Activated naive CD4-positive, alpha-beta T cell treated with Interleukin-2 at 50 U/mL for 16 hours (primary cell): ENCODE measurements at regions not wholly inside any gene's neighbourhood (a gene's known extent, or its start where the extent isn't known, plus 50 kb on each side); places are given as distances from the start of the nearest gene placed in this dataset.

ENCODE experiments used
- DNase-seq: peaks from one replicate; pipeline ENCODE4 v3.0.0-alpha.2; 2020

DNA sequence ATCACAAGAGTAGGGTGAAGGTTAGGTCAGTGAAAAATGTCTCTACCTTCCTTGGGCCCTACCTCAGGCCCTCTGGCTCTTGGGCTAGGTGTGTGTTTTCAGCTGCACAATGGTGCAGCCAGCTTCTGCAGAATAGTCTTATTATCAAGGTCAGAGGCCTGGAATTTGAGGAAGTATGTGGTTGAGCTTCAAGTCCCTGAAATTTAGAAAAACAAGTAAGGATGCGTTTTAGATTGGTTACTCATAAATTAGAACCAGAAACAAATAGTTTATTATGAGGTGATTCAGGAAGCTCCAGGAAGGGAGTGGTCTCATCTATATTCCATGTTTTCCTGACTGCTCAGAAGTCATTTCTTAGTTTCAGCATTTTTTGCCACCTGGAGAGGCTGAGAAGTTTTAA is 204.2 kb upstream of the CELF4 start:
- DNase-seq = no peak

DNA sequence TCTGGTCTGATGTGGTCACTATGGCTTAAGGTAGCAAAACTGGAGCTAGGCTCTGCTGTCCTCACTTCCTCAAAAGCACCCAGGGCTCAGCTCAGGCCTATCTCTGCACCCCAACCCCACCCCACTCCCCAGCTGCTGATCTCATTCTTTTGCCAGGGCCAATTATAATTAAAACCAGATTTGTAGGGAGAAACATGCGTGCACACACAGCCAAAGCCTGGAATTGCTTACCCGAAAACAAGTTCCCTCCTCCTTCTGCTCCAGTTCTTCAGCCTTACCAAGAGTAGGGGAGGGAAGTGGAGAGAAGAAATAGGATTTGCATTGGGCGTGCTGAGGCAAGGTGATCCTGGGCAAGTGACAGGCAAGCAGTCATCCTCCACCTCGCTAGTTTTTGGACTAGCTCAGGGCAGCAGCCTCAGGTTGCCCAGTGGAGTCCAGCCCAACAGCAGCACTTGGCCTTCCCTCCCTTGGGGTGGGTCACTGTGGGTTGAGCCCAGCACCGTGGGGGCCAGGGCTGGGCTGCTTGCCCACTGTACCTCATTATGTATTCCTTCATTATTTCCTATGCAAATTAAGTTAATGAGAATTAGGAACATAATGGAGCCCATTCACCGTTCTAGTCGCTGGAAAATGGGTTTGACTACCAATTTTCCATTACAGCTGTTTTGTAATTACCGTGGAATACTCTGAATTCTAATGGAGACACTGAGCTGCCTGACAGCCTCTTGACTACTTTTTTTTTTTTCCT is 199.1 kb upstream of the CELF4 start:
- no peak for DNase-seq

DNA sequence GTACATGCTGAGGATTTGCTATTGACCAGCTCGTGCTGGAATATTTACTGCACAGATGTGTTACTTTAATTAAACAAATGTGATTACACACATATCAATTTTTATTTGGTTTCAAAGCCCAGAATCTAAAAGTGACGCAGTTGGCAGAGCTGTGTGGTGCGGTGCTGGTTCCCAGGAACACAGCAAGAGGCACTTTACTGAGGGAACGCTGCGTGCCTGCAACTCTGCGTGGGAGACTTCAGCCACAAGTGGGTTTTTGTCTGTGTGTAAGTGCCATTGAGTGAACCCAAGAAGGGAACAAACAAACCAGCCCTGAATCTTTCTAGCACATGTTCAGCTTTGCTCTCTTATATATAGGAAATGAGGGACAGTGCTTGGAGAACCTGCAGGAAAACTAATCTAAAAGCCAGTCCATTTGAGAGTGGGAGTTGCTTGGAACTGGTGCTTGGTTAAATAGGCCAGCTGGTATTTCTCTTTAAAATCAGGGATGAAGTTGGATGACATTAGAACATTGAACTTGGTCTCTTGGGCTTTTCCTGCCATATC is 196.6 kb upstream of the CELF4 start:
- DNase-seq = no peak

DNA sequence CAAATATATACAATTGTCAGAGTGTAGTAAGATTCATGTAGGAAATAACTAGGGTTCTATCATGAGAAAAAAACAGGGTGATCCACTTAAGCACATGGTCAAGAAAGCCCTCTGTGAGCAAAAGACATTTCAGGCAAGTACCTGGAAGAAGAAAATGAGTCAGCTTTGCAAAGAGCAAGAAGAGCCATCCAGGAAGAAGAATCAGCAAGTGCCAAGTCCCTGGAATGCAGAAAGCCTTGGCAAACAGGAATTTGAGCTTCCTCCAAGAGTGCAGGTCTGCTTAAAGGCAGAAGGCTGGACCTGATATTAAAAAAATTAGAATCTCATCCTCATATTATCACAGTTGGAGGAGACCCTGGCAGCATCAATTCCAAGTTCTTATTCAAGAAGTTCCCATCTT is 188.5 kb upstream of the CELF4 start:
- no peak for DNase-seq

DNA sequence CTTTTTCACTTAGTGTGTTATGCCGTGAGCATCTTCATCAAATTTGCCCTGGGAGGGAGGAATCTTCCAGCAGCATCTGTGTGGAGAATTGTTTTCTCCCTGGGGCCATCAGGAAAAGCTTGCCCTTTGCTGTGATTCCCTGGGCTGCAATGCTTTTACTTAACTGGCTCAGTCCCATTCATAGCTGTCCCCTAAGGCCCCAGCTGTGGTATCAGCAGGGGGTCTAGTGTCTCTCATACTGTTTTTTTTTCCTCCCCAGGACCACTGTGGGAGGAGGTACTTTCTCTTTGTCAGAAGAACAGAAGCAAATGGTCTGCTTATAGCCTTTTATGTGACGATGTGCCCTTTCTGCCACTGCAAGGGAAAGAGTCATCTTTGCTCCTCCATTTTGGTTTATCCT is 176.8 kb upstream of the CELF4 start:
- no peak for DNase-seq

DNA sequence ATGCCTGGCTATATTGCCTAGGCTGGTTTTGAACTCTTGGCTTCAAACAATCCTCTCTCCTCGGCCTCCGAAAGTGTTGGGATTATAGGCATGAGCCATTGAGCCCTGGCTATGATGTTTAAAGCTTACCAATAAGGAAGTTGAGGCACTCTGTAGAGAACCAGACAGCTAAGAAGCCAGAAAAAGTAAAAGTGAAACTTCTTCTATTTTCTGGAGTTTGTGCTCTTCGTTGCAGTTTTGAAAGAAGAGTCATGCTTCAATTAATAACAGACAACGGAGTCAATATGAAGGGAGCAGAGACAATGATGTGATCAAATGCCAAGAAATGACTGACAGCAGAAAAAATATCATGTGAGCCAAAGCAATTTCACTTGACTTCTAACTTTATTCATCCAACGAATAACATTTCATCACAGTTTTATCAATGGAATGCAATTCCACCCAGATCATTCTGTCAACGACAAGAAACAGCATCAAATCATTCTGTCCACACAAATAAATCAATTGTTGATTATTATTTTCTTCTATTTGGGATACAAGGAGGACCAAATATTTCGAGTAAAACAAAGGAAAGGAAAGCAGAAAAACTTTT is 175.5 kb upstream of the CELF4 start:
- no peak for DNase-seq

DNA sequence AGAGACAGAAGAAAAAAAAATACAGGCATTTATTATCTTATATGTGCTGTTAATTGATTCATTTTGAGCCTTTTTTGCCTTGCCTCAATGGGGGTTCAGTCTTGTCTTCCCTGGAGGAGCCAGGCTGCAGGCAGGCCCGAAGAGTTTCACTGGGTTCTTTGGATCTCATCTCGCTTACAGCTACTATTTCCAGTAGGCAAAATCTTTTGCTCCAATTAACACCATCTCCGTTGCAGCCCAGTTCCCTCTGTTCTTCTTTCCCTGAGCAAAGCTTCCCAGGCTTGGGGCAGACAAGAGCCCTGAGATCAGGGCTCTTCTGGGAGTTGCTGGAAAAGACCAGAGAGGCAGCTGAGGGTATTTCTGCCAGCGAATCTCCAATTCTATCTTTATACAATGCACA is 168.8 kb upstream of the CELF4 start:
- no peak for DNase-seq

DNA sequence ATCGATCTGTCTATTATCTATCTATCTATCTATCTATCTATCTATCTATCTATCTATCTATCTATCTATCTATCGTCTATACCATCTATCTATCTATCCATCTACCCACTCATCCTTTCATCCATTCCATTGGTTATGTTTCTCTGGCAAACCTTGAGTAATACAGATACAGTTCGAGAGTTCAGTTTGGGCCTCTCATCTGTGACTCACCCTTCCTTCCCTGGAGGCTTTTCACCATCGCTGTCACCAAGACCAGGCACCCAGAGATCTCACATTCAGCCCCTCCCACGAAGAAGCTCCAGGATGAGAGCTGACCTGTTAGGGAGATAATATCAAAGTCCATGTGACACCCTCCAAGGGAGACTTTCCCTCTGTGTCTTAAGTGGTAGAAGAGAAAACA is 164.1 kb upstream of the CELF4 start:
- DNase-seq = no peak

DNA sequence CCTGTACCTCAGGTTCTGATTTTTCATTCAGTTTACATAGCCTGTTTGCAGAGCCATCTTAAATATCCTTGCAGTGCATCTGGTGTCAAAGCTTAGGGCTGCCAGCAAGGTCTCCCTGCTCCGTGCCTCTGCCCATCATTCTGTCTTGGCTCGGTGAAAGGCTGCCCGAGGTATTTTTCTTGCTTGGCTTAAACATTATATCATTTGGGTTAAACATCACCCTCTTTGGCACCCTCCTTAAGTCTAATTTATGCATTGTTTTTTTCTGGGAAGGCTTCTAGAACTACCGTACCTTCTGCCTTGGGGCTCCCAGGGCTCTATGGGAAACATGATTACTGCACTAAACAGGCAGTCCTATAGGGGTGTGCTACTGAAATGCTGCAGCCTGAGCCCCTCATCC is 158.6 kb upstream of the CELF4 start:
- no peak for DNase-seq

DNA sequence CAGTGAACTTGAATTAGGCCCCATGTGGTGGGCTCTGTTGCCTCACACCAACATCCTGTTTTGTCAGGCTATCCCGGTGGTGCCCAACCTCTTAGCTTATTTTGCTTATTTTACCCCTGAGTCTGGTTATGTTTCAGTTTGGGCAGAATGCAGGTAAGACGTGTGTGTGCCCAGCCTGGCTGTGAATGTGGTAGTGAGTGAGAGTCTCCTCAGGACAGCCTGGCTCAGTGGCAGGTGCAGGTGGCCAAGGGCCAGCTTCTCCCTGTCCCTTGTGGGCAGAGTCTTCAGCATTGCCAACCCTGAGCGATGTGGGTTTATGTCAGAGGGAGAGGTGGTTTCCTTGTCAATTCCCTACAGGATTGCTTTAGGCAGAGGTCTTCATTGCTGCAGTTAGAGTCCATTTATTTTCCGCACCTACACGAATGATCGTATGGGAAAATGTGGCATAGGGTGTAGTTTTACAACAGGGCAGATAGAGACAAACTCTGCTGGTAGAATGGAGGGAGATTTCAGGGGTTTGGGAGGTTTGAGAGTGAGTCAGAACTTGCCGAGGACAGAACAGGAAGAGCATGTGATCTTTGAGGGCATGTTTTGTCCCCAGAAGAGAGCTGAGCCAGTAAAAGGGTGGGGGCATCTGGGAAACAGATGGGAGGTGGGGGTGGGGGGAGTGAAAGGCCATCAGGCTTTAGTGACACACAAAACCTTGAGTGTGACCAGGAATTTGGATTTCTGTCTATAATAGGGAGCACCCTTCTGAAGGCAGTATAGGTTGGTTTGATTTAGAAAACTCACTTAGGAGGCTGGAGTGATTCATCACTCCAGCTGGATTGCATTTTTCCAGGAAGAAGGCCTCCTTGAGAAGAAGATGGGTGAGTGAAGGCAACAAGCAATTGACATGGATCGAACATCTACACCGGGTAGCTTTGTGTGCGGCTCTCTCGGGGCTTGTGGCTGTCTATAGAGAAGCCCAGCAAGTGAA is 156.2 kb upstream of the CELF4 start:
- DNase-seq = no peak

DNA sequence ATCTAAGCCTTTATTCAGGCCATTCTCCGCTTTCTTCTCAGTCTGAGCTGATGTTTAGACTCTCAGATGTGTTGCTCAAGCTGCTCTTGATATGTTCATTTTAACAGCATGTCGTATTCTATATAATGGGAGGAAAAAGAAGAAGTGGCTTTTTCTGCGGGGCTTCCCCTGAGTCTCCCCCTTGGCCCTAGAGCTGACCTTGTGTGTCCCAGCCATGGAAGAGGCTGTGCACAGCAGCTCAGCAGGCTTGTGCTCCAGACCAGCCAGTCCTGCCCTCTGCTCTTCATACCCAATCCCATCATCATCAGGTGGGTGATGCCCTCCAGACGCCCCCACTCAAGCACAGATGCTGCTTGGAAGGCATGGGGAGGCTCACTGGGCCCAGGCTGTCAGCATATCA is 155.1 kb upstream of the CELF4 start:
- no peak for DNase-seq

DNA sequence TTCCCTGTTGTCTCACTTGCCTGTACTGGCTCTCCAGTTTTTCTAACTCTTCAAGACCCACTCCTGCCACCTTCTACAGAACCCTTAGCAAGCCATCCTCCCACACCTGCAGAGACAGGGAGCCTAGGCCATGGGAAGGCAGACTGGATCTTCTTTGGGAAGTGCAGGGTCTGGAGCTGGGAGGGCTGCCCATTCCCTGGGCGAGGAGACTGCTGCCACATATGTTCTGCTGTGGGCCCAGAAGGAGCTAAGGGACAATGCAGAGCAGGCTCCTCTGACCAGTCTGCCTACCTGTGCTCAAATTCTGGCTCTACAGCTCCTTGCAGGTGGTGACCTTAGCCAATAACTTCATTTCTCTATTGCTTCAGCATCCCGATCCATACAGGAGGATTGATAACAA is 152.1 kb upstream of the CELF4 start:
- no peak for DNase-seq

DNA sequence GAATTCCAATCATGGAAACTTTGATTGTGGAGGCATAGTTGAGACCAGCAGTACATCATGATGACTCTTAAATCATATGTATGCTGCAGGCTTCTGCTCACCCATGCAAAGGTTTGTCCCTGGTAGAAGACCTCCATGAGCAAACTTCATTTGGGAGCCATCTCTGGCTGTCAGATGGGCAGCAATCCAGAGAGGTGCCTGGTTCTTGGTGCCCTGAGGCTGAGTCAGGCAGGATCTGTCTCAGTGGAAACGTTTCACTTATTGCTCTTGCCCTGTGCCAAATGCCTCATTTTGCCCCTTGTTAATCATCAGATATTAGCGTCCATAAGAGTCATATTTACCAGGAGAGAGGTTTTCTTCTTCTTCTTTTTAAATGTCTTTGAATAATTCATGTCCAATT is 151.5 kb upstream of the CELF4 start:
- no peak for DNase-seq

DNA sequence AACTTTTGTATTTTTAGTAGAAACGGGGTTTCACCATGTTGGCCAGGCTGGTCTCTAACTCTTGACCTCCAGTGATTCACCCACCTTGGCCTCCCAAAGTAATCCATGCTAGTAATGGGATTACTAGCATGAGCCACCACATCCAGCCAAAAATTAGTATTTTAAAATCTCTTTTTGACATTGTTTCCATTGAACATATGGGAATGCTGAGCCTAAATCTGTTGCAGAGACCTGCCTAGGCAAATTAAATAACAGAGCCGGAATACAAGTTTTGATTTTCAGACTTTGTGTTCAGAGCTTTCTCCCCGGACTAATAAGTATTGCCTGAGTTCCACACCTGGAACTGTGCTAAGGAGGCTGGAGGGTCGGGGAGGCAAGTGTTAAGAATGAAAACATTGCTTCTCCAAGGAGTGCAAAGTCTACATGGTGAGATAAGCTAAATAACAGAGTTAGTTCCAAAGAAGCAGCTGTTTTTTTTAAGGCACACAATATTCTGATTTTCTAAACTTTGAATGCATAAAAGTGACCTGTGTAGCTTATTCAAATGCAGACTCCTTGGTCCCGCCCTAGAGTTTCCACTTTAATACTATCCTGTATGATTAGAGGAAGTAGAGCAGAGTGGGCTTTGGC is 150.6 kb upstream of the CELF4 start:
- DNase-seq = no peak

DNA sequence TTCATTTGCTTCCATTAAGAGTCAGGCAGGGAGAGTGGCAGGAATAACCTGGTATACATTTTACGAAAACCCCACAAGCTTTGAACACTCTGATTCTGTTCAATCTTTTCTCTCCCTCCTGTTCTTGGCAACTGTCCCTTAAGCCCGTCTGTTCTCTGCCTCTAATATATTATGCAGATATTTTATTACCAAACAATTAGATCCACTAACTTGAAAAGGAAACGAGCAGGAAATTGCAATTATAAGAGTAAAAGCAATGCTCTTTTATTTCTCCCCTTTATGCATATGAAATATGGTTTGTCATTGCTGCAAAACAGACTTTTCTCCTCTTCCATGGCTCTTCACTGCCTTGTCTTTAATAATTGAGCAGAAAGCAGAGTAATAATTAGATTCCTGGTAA is 149.1 kb upstream of the CELF4 start:
- no peak for DNase-seq

DNA sequence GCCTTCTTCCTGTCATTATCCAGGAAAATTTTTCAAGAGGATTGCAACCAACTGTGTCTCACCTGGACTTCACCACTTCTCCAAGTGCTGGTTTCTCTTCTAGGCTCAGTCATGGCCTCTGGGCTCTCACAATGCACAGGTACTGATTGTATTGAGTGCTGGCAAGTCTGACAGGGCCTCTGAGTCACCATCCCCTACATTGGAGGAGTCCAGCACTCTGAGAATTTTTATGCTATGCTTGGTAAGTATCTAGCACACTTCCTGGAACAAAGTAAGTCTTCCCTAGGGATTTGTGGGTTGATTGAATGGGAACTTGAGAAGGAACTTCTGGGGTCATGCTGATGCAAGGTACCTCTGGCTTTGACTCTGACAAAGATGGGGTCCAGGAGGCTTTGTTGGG is 147.2 kb upstream of the CELF4 start:
- DNase-seq = no peak

DNA sequence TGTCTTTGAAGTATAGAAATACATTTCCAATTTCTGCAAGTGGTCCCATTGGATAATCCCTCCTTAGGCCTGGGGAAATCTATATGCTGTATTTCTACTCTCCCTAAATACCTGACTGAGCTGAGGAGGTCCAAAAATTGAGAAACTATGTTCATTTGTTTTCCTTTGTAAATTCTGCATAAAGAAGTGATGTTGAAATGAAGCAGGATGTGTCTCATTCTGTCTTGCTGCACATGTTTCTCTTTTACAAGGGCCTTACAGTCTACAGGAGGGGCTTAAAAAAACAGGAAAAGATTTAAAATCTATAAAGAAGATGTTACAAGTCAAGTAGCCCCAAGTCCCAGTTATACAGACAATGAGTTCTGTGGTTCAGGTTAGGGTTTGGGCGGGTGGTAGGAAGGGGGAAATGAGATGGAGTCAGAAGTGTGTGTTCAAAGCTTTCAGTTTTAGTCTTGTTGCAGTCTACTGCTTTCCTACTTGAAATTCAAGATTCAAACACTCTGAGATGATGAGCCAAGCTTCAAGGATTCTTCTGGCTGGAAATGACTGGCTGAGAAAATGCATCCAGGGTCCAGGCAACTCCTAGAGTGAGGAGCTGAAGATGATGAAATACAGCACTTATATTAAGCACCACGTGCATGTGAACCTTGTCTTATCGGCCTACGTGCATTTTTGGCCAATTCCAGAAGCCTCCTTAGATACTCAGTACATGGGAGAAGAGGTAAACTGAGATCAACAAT is 146.3 kb upstream of the CELF4 start:
- no peak for DNase-seq

DNA sequence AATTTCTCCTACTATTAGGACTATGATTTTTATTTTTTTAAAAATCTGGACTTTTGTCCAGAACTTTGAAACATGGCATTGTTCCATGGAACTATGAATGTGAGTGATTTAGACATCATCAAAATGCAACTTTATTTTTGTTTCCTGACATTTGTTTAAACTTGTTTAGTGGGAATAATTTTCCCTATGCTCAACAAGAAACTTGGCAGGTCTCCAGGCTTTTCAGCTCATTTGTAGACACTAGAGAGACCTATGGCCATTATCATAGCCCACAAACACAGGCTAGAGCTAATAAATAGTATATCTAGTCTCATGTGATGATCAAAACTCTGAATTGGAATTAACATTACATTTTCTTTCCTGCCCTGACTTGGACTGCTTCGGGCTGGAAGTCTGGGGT is 145.1 kb upstream of the CELF4 start:
- DNase-seq = no peak

DNA sequence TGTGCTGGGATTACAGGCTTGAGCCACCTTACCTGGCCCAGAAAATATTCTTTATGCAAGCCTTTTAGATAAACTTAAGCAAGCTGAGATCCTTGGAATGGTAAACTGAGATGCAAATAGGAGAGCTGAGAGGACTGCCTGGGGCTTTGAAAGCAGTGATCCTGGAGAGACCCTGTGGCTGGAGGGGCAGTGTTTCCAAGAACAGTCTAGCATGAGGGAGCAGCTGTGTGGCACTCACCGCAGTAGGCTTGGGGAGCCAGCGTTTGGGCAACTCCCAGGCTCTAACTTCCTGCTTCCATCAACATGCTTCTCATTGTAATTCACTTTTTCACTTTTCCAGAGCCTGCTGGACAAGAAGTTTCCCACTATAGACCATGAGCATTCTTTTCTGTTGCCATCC is 144.1 kb upstream of the CELF4 start:
- DNase-seq = no peak

DNA sequence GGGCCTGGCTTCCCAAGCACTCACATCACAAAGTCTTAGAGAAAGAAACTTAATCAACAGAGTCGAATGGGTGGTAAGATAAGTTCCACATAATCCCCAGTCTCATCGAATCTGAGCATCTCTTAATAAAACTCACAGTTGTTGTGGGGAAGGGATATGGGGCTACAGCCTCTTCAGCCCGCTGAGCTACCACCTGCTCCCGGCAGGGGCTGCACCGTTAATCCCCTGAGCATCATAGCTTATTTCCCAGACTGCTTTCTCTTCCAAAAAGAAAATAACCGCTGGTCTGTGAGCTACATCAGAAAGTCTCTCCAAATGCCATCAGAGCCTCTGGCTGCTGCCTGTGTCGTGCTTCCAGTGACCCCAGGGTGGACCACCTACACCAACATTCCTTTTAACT is 139.4 kb upstream of the CELF4 start:
- DNase-seq = no peak

DNA sequence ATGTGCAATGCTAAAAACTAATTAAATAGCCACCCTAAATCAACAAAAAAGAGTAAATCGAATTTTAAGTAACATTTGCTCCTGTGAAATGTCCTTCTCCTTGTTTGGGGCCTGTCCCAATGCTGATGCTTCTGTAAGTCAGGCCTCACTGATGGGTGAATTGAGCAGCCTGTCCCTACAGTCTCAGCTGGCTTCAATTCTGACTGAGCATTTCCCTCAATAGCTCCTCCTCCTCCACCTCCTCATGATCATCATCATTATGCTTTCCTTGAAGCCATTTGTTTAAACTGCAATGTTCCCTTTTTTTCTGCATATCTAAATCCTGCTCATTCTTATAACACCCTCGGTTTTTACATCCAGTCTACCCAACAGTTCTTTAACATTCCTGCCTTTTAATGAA is 137.2 kb upstream of the CELF4 start:
- no peak for DNase-seq

DNA sequence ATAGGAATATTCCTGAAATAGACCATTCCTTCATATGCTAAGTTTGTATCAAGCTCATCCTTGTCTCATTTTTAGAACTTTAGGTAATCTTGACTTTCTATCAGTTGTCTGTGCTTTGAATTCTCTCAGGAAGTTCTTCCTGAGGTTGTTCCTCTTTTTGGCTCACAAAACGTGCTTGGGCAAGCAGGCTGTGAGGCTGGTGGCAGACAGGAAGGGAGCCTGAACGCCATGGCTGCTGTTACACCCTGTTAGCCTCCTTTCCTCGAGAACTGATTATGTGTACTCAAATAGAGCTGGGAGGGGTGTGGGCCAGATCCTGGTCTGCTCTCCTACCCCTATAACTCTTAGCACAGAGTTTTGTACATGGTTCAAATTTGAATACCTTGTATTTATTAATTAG is 136.4 kb upstream of the CELF4 start:
- no peak for DNase-seq
